Hematopoietic multipotent progenitor cell treated with erythropoietin and hydrocortisone succinate and interleukin-3 and kit ligand, for 6 days (in vitro differentiated cells): ENCODE measurements at regions not wholly inside any gene's neighbourhood (a gene's known extent, or its start where the extent isn't known, plus 50 kb on each side); places are given as distances from the start of the nearest gene placed in this dataset.

Source experiments
- DNase-seq: peaks from one replicate; pipeline ENCODE4 v3.0.0-alpha.2; 2015

GRCh38 chr6:1024161-1024560, 287.7 kb upstream of the FOXQ1 start:
- DNase-seq: no peak

GRCh38 chr6:1023229-1023628, 288.7 kb upstream of the FOXQ1 start:
- no peak for DNase-seq

- DNase-seq: no peak
Observed at GRCh38 chr6:1022719-1023118, 289.2 kb upstream of the FOXQ1 start.

GRCh38 chr6:1020837-1021236, 291.1 kb upstream of the FOXQ1 start:
- no peak for DNase-seq

GRCh38 chr6:1020133-1020532, 291.8 kb upstream of the FOXQ1 start:
- no peak for DNase-seq

- no peak for DNase-seq
Observed at GRCh38 chr6:1018041-1018440, 293.9 kb upstream of the FOXQ1 start.

GRCh38 chr6:1016329-1017302, 295.3 kb upstream of the FOXQ1 start:
- DNase-seq: no peak

GRCh38 chr6:1015825-1016224, 296.1 kb upstream of the FOXQ1 start:
- no peak for DNase-seq

GRCh38 chr6:1014431-1014807, 297.5 kb upstream of the FOXQ1 start:
- no peak for DNase-seq

- no peak for DNase-seq
Observed at GRCh38 chr6:1013656-1014430, 298.1 kb upstream of the FOXQ1 start.

GRCh38 chr6:1009103-1009502, 302.8 kb upstream of the FOXQ1 start:
- no peak for DNase-seq

GRCh38 chr6:1007159-1007558, 304.7 kb upstream of the FOXQ1 start:
- DNase-seq: no peak

GRCh38 chr6:1004885-1005630, 306.8 kb upstream of the FOXQ1 start:
- no peak for DNase-seq

- DNase-seq: no peak
Observed at GRCh38 chr6:1003394-1004160, 308.3 kb upstream of the FOXQ1 start.

- no peak for DNase-seq
Observed at GRCh38 chr6:1002989-1003388, 308.9 kb upstream of the FOXQ1 start.

GRCh38 chr6:1001655-1002349, 308.9 kb upstream of the EXOC2 start:
- DNase-seq: no peak

GRCh38 chr6:999552-999951, 306.6 kb upstream of the EXOC2 start:
- DNase-seq: no peak

- no peak for DNase-seq
Observed at GRCh38 chr6:998551-998950, 305.6 kb upstream of the EXOC2 start.

- no peak for DNase-seq
Observed at GRCh38 chr6:996271-996852, 303.4 kb upstream of the EXOC2 start.

GRCh38 chr6:991192-991591, 298.3 kb upstream of the EXOC2 start:
- no peak for DNase-seq

GRCh38 chr6:984031-984430, 291.1 kb upstream of the EXOC2 start:
- DNase-seq: no peak
